H1 (cell line): ENCODE measurements at regions not wholly inside any gene's neighbourhood (a gene's known extent, or its start where the extent isn't known, plus 50 kb on each side); places are given as distances from the start of the nearest gene placed in this dataset.

Source experiments
- JUN ChIP-seq: IDR thresholded peaks from 2 replicates; pipeline ENCODE4 v1.6.1; 2011; ENCODE audit warnings: low read depth, mild to moderate bottlenecking, improper control_type of control experiment, low read length
- NANOG ChIP-seq: IDR thresholded peaks from 2 replicates; pipeline ENCODE4 v1.6.1; 2011; ENCODE audit warnings: low read length, low read depth, mild to moderate bottlenecking, inconsistent platforms; ENCODE audit not compliant: insufficient read depth, poor library complexity, severe bottlenecking
- SP1 ChIP-seq: IDR thresholded peaks from 2 replicates; pipeline ENCODE4 v1.6.1; 2011; ENCODE audit warnings: low read depth, low read length
- SUZ12 ChIP-seq: fragments of 200-600 bp; sonication (generic); IDR thresholded peaks from 2 replicates; pipeline ENCODE4 v1.6.1; 2012; ENCODE audit warnings: mild to moderate bottlenecking, inconsistent platforms, low read length, moderate library complexity, mixed read lengths
- TF ChIP-seq, protein P1 (sequence below): fragments of 300-600 bp; sonication (generic); IDR thresholded peaks from 2 replicates; pipeline ENCODE4 v1.7.1; 2012; ENCODE audit warnings: low read length, moderate library complexity, mild to moderate bottlenecking, inconsistent platforms; ENCODE audit not compliant: insufficient replicate concordance

DNA sequence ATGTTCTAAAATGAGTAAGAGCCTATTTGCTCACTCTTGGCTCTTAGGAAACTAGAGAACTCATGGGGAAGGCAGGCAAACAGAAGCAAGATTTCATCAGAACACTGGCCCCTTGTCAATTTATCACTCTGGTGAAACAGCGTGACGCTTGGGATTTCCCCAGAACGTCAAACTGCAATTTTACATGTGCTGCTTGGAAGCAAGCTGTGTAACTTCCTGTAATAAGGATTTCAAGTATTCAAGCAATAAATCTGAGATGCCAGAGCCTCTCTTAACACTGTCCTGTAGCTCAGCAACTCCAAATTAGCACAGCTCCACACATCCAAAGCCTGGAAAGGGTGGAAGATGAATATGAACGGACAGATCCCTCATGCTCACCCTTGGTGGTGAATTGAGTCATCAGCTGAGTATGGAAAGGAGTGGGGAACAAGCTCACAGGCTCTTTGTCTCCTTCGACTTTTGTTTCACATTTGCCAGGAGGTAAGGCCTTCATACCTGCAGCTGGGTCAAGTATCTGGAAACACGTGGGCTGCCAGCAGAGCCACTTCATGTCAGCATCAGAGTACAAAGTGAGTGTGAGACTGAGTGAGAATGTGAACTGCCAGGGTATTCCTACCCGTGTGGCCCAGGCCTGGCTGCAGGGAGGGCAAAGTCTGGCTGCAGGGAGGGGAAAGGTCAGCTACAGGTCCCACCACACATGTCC is 140.4 kb upstream of the NAMPT start (continued):
- TF ChIP-seq, protein P1, sequence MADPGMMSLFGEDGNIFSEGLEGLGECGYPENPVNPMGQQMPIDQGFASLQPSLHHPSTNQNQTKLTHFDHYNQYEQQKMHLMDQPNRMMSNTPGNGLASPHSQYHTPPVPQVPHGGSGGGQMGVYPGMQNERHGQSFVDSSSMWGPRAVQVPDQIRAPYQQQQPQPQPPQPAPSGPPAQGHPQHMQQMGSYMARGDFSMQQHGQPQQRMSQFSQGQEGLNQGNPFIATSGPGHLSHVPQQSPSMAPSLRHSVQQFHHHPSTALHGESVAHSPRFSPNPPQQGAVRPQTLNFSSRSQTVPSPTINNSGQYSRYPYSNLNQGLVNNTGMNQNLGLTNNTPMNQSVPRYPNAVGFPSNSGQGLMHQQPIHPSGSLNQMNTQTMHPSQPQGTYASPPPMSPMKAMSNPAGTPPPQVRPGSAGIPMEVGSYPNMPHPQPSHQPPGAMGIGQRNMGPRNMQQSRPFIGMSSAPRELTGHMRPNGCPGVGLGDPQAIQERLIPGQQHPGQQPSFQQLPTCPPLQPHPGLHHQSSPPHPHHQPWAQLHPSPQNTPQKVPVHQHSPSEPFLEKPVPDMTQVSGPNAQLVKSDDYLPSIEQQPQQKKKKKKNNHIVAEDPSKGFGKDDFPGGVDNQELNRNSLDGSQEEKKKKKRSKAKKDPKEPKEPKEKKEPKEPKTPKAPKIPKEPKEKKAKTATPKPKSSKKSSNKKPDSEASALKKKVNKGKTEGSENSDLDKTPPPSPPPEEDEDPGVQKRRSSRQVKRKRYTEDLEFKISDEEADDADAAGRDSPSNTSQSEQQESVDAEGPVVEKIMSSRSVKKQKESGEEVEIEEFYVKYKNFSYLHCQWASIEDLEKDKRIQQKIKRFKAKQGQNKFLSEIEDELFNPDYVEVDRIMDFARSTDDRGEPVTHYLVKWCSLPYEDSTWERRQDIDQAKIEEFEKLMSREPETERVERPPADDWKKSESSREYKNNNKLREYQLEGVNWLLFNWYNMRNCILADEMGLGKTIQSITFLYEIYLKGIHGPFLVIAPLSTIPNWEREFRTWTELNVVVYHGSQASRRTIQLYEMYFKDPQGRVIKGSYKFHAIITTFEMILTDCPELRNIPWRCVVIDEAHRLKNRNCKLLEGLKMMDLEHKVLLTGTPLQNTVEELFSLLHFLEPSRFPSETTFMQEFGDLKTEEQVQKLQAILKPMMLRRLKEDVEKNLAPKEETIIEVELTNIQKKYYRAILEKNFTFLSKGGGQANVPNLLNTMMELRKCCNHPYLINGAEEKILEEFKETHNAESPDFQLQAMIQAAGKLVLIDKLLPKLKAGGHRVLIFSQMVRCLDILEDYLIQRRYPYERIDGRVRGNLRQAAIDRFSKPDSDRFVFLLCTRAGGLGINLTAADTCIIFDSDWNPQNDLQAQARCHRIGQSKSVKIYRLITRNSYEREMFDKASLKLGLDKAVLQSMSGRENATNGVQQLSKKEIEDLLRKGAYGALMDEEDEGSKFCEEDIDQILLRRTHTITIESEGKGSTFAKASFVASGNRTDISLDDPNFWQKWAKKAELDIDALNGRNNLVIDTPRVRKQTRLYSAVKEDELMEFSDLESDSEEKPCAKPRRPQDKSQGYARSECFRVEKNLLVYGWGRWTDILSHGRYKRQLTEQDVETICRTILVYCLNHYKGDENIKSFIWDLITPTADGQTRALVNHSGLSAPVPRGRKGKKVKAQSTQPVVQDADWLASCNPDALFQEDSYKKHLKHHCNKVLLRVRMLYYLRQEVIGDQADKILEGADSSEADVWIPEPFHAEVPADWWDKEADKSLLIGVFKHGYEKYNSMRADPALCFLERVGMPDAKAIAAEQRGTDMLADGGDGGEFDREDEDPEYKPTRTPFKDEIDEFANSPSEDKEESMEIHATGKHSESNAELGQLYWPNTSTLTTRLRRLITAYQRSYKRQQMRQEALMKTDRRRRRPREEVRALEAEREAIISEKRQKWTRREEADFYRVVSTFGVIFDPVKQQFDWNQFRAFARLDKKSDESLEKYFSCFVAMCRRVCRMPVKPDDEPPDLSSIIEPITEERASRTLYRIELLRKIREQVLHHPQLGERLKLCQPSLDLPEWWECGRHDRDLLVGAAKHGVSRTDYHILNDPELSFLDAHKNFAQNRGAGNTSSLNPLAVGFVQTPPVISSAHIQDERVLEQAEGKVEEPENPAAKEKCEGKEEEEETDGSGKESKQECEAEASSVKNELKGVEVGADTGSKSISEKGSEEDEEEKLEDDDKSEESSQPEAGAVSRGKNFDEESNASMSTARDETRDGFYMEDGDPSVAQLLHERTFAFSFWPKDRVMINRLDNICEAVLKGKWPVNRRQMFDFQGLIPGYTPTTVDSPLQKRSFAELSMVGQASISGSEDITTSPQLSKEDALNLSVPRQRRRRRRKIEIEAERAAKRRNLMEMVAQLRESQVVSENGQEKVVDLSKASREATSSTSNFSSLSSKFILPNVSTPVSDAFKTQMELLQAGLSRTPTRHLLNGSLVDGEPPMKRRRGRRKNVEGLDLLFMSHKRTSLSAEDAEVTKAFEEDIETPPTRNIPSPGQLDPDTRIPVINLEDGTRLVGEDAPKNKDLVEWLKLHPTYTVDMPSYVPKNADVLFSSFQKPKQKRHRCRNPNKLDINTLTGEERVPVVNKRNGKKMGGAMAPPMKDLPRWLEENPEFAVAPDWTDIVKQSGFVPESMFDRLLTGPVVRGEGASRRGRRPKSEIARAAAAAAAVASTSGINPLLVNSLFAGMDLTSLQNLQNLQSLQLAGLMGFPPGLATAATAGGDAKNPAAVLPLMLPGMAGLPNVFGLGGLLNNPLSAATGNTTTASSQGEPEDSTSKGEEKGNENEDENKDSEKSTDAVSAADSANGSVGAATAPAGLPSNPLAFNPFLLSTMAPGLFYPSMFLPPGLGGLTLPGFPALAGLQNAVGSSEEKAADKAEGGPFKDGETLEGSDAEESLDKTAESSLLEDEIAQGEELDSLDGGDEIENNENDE, result no peak
- TF ChIP-seq SP1, result no peak
- TF ChIP-seq JUN, result no peak
- TF ChIP-seq NANOG, result no peak
- no peak for TF ChIP-seq SUZ12
